GM12892 (cell line): ENCODE measurements at regions not wholly inside any gene's neighbourhood (a gene's known extent, or its start where the extent isn't known, plus 50 kb on each side); places are given as distances from the start of the nearest gene placed in this dataset.

ENCODE experiments used
- POLR2A ChIP-seq: IDR thresholded peaks from 2 replicates; pipeline ENCODE4 v1.6.1; 2011; ENCODE audit warnings: low read depth, low read length, control low read depth
- POLR2AphosphoS5 ChIP-seq: IDR thresholded peaks from 2 replicates; pipeline ENCODE4 v1.6.1; 2011; ENCODE audit warnings: low read depth, low read length, control low read depth

- TF ChIP-seq POLR2A (no peak), POLR2AphosphoS5 (no peak)
Measured at GRCh38 chrX:122591546-122591945, 592.5 kb upstream of the GRIA3 start.
